SU-DHL-6 (cell line): ENCODE measurements at regions not wholly inside any gene's neighbourhood (a gene's known extent, or its start where the extent isn't known, plus 50 kb on each side); places are given as distances from the start of the nearest gene placed in this dataset.

Source experiments
- H2AFZ ChIP-seq: fragments of 200-600 bp; sonication (generic); 2 replicates; pipeline ENCODE4 v1.6.1; 2014; ENCODE audit warnings: low read depth, mild to moderate bottlenecking, moderate library complexity, mixed read lengths, antibody characterized with exemption, low read length; ENCODE audit not compliant: severe bottlenecking
- H3F3A ChIP-seq: fragments of 200-600 bp; shearing (Covaris generic); 2 replicates; pipeline ENCODE4 v1.6.0; 2016; ENCODE audit warnings: antibody characterized with exemption, mild to moderate bottlenecking; ENCODE audit not compliant: insufficient read depth
- H3K27ac ChIP-seq: fragments of 200-600 bp; sonication (generic); 2 replicates; pipeline ENCODE4 v1.5.1; 2016; ENCODE audit warnings: low read depth, mild to moderate bottlenecking, low read length, moderate library complexity, mixed read lengths
- H3K27me3 ChIP-seq: fragments of 200-600 bp; sonication (generic), shearing (Covaris generic); 2 replicates; pipeline ENCODE4 v1.6.0; 2014; ENCODE audit warnings: mild to moderate bottlenecking, low read length
- H3K36me3 ChIP-seq: fragments of 200-600 bp; sonication (generic); 2 replicates; pipeline ENCODE4 v1.6.1; 2014; ENCODE audit warnings: mild to moderate bottlenecking, low read length, mixed read lengths
- H3K4me2 ChIP-seq: fragments of 300-600, 200-600 bp; shearing (Covaris generic), sonication (generic); 2 replicates; pipeline ENCODE4 v1.6.0; 2014; ENCODE audit warnings: low read length, low read depth, mild to moderate bottlenecking; ENCODE audit not compliant: poor library complexity, severe bottlenecking
- H3K4me3 ChIP-seq: fragments of 200-600 bp; sonication (generic); 2 replicates; pipeline ENCODE4 v1.5.1; 2014; ENCODE audit warnings: antibody characterized with exemption, low read length, mild to moderate bottlenecking, mixed read lengths; ENCODE audit not compliant: insufficient read depth, poor library complexity, severe bottlenecking
- H3K79me2 ChIP-seq: fragments of 200-600 bp; sonication (generic); 2 replicates; pipeline ENCODE4 v1.6.1; 2014; ENCODE audit warnings: mild to moderate bottlenecking, low read length, moderate library complexity; ENCODE audit not compliant: insufficient read depth
- H3K9ac ChIP-seq: fragments of 200-600 bp; sonication (generic); 2 replicates; pipeline ENCODE4 v1.7.0; 2014; ENCODE audit warnings: mild to moderate bottlenecking, low read length
- H3K9me2 ChIP-seq: fragments of 200-600 bp; sonication (generic); replicated peaks from 2 replicates; pipeline ENCODE4 v1.6.1; 2014; ENCODE audit warnings: low read length; ENCODE audit not compliant: insufficient read depth
- H3K9me3 ChIP-seq: fragments of 200-600 bp; sonication (generic); 2 replicates; pipeline ENCODE4 v1.6.1; 2014; ENCODE audit warnings: low read length, mixed read lengths; ENCODE audit not compliant: insufficient read depth
- H4K20me1 ChIP-seq: fragments of 200-600 bp; sonication (generic); 2 replicates; pipeline ENCODE4 v1.6.1; 2014; ENCODE audit warnings: low read depth, mild to moderate bottlenecking, antibody characterized with exemption, low read length, moderate library complexity, mixed read lengths
- EZH2phosphoT487 ChIP-seq: fragments of 200-600 bp; sonication (generic), shearing (Covaris generic); conservative IDR thresholded peaks from 2 replicates; pipeline ENCODE4 v1.6.1; 2018; ENCODE audit warnings: mild to moderate bottlenecking, antibody characterized with exemption, low read length, moderate library complexity, mixed read lengths
- TF ChIP-seq, protein P1 (sequence below): fragments of 200-600 bp; sonication (generic); IDR thresholded peaks from one replicate; pipeline ENCODE4 v1.5.1; 2017; ENCODE audit warnings: antibody characterized with exemption, mild to moderate bottlenecking, low read length, moderate library complexity; ENCODE audit not compliant: insufficient read depth, poor library complexity, severe bottlenecking

DNA sequence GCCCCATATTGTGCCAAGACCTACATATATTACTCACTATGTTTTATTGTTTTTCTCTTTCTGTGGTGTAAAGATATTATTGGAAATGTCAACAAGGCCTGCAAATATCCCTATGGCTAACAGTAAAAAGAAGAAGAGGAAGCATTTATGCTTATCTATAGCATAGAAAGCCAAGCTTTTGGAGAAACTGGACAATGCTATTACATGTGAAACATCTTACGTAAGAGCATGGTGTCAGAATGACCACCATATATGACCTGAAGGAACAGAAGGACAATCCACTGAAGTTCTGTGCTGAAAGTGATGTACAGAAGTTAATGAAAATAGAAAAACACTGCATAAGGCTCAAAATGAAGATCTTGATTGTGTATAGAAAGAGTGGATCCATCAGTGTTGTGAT, 145.2 kb downstream of the KCTD12 start:
- Histone ChIP-seq H3K4me2 (no peak overlapping the region), H3K79me2 (no peaks in the 10 kb centered on the region), H3K9me2 (no peaks in the 10 kb centered on the region), H3K4me3 (no peak overlapping the region), H4K20me1 (no peaks in the 10 kb centered on the region), H3F3A (no peaks in the 10 kb centered on the region), H3K9me3 (no peaks in the 10 kb centered on the region), H3K27ac (no peak overlapping the region), H3K36me3 (no peaks in the 10 kb centered on the region), H2AFZ (no peak overlapping the region), H3K27me3 (no peaks in the 10 kb centered on the region), H3K9ac (no peak overlapping the region)
- no peak for TF ChIP-seq EZH2phosphoT487
- TF ChIP-seq, protein P1, sequence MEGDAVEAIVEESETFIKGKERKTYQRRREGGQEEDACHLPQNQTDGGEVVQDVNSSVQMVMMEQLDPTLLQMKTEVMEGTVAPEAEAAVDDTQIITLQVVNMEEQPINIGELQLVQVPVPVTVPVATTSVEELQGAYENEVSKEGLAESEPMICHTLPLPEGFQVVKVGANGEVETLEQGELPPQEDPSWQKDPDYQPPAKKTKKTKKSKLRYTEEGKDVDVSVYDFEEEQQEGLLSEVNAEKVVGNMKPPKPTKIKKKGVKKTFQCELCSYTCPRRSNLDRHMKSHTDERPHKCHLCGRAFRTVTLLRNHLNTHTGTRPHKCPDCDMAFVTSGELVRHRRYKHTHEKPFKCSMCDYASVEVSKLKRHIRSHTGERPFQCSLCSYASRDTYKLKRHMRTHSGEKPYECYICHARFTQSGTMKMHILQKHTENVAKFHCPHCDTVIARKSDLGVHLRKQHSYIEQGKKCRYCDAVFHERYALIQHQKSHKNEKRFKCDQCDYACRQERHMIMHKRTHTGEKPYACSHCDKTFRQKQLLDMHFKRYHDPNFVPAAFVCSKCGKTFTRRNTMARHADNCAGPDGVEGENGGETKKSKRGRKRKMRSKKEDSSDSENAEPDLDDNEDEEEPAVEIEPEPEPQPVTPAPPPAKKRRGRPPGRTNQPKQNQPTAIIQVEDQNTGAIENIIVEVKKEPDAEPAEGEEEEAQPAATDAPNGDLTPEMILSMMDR, result no peak

GRCh38 chr13:76738616-76739015, 147.6 kb downstream of the KCTD12 start:
- no peaks in the 10 kb centered on the region for H3K79me2 ChIP-seq
- no peak overlapping the region for H3K4me2 ChIP-seq
- H3K9me2 ChIP-seq, result no peaks in the 10 kb centered on the region
- H3F3A ChIP-seq, result no peaks in the 10 kb centered on the region
- H3K36me3 ChIP-seq, result no peaks in the 10 kb centered on the region
- H3K9ac ChIP-seq, result no peak overlapping the region
- no peaks in the 10 kb centered on the region for H4K20me1 ChIP-seq
- H3K27ac ChIP-seq, result no peak overlapping the region
- no peak overlapping the region for H2AFZ ChIP-seq
- no peaks in the 10 kb centered on the region for H3K9me3 ChIP-seq
- no peaks in the 10 kb centered on the region for H3K27me3 ChIP-seq
- H3K4me3 ChIP-seq, result no peak overlapping the region
- TF ChIP-seq EZH2phosphoT487, result no peak
- TF ChIP-seq, protein P1, result no peak

DNA sequence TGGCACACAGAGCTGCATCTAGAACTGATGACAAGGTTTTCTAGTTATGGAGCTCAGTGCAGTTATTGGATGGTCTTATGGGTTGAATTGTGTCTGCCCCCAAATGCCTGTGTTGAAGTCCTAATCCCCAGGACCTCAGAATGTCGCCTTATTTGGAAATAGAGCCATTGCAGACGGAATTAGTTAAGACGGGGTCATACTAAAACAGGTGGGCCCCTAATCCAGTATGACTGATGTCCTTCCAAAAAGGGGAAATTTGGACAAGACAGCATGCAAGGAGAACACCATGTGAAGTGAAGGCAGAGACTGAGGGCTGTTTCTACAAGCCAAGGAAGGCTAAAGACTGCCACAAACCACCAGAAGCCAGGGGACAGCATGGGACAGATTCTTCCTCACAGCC, 148.7 kb downstream of the KCTD12 start:
- H3K9me2 ChIP-seq, result no peaks in the 10 kb centered on the region

More for the DNA sequence above, 148.7 kb downstream of the KCTD12 start:
- TF ChIP-seq, protein P1, result no peak
- TF ChIP-seq EZH2phosphoT487, result no peak
- no peaks in the 10 kb centered on the region for H3K79me2 ChIP-seq
- H3K27me3 ChIP-seq, result no peaks in the 10 kb centered on the region
- no peaks in the 10 kb centered on the region for H3K9me3 ChIP-seq
- no peak overlapping the region for H2AFZ ChIP-seq
- H3K4me3 ChIP-seq, result no peak overlapping the region
- no peaks in the 10 kb centered on the region for H4K20me1 ChIP-seq
- H3K27ac ChIP-seq, result no peak overlapping the region
- H3K36me3 ChIP-seq, result no peaks in the 10 kb centered on the region
- H3K9ac ChIP-seq, result no peak overlapping the region
- H3K4me2 ChIP-seq, result no peak overlapping the region
- H3F3A ChIP-seq, result no peaks in the 10 kb centered on the region
